ENCODE measurements at regions not wholly inside any gene's neighbourhood (a gene's known extent, or its start where the extent isn't known, plus 50 kb on each side); places are given as distances from the start of the nearest gene placed in this dataset.
"Not testable (repeated sequence)": the region's sequence is repeated elsewhere in the genome, so short reads cannot be mapped to it uniquely, and the experiment has no call there.

DNA sequence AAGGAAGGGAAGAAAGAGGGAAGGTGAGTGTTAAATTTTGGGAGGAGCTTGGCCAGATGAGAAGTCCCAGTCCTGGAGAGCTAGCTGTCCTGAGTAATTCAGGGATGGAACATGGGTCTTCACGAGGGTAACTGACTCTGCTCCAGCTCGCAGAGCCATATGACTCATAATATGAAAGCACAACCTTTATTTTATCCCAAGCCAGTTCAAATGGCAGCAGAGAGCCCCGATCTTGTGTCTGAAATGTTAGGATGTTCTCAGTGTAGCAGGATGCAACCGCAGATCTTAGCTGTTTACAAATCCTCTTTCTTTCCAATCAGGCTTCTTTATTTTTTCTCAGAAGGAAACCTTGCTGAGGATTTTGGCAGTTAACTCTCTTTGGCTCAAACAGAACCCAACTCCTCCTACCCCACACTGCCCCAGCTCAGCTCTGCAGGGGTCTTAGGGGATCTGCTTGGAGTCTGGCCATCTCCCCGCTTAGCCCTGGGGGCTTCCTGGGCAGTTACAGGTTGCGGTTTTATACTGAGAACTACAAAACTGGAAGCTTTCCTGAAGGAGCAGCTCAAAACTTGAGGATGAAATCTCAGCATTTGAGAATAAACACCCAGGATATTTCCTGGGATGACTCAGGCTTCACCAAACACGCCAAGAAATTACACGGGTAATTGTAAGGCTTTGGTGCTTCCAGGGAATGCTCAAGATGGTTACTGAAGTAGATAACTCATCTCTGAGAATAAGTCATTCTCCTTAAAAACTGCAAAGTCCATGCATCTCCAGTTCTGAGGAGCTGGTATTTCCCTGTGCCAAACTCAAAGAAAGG is 92.5 kb downstream of the VCPKMT start:
- peak overlapping the region; percentile 71 for H3K9ac ChIP-seq (ENCODE audit: low read depth, low read length)
- peak overlapping the region; percentile 57 for H3K4me3 ChIP-seq (ENCODE audit: low read length)
- no peaks in the 10 kb centered on the region for H3K27me3 ChIP-seq (ENCODE audit: control insufficient read depth, insufficient read depth, low read length)
- peaks cover 7% of the 10 kb centered on the region for H3K9me3 ChIP-seq (replicated peaks; ENCODE audit: low read length)
- H3K4me2 ChIP-seq (ENCODE audit: low read length) = peak overlapping the region; percentile 83
- no peaks in the 10 kb centered on the region for H3K36me3 ChIP-seq (ENCODE audit: insufficient read depth, low read length)
- peaks cover 15% of the 10 kb centered on the region for H3K4me1 ChIP-seq (ENCODE audit: control insufficient read depth, insufficient read depth, low read length)

- Histone ChIP-seq H3K36me3 (ENCODE audit: insufficient read depth, low read length) (no peaks in the 10 kb centered on the region), H3K27me3 (ENCODE audit: control insufficient read depth, insufficient read depth, low read length) (no peaks in the 10 kb centered on the region), H3K4me1 (ENCODE audit: control insufficient read depth, insufficient read depth, low read length) (peaks cover 15% of the 10 kb centered on the region), H3K9me3 (replicated peaks; ENCODE audit: low read length) (peaks cover 7% of the 10 kb centered on the region), H3K9ac (ENCODE audit: low read depth, low read length) (no peak overlapping the region), H3K4me2 (ENCODE audit: low read length) (no peak overlapping the region), H3K4me3 (ENCODE audit: low read length) (no peak overlapping the region)
These were observed 91.3 kb downstream of the VCPKMT start for GRCh38 chr14:50025073-50025472.

- peaks cover 15% of the 10 kb centered on the region for H3K4me1 ChIP-seq (ENCODE audit: control insufficient read depth, insufficient read depth, low read length)
- no peaks in the 10 kb centered on the region for H3K27me3 ChIP-seq (ENCODE audit: control insufficient read depth, insufficient read depth, low read length)
- no peak overlapping the region for H3K4me3 ChIP-seq (ENCODE audit: low read length)
These were observed 90.6 kb downstream of the VCPKMT start for GRCh38 chr14:50025776-50026175.

GRCh38 chr14:50026396-50026795 is 90.0 kb downstream of the VCPKMT start:
- H3K27me3 ChIP-seq (ENCODE audit: control insufficient read depth, insufficient read depth, low read length) = no peaks in the 10 kb centered on the region
- peaks cover 18% of the 10 kb centered on the region for H3K4me1 ChIP-seq (ENCODE audit: control insufficient read depth, insufficient read depth, low read length)
- peaks cover 7% of the 10 kb centered on the region for H3K9me3 ChIP-seq (replicated peaks; ENCODE audit: low read length)
- H3K9ac ChIP-seq (ENCODE audit: low read depth, low read length) = no peak overlapping the region
- H3K36me3 ChIP-seq (ENCODE audit: insufficient read depth, low read length) = no peaks in the 10 kb centered on the region
- H3K4me2 ChIP-seq (ENCODE audit: low read length) = no peak overlapping the region
- no peak overlapping the region for H3K4me3 ChIP-seq (ENCODE audit: low read length)

More at GRCh38 chr14:50025776-50026175, 90.6 kb downstream of the VCPKMT start:
- H3K36me3 ChIP-seq (ENCODE audit: insufficient read depth, low read length) = no peaks in the 10 kb centered on the region
- no peak overlapping the region for H3K4me2 ChIP-seq (ENCODE audit: low read length)
- no peak overlapping the region for H3K9ac ChIP-seq (ENCODE audit: low read depth, low read length)
- peaks cover 7% of the 10 kb centered on the region for H3K9me3 ChIP-seq (replicated peaks; ENCODE audit: low read length)

DNA sequence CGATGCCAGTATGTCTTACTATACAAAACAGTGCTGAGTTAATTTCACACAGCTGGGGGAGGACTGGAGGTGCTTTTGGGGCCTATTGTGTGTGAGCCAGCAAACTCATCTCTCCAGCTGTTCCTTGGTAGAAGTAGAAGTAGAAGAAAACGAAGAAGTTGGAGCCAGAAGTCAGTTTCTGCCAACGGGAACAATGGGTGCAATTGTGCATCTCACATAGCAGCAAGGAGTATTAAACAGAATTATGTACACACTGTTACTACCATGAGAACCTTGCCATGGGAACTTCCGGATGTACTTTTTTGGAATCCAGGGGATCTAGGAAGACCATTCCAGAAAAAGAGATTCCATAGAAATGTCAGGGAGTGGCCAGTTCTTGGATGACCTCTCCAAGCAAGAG is 88.6 kb downstream of the VCPKMT start:
- Histone ChIP-seq H3K4me2 (ENCODE audit: low read length) (no peak overlapping the region), H3K4me3 (ENCODE audit: low read length) (no peak overlapping the region)

GRCh38 chr14:50028458-50028857 is 87.9 kb downstream of the VCPKMT start:
- H3K4me1 ChIP-seq (ENCODE audit: control insufficient read depth, insufficient read depth, low read length) = peaks cover 22% of the 10 kb centered on the region
- no peak overlapping the region for H3K4me2 ChIP-seq (ENCODE audit: low read length)
- H3K9me3 ChIP-seq (replicated peaks; ENCODE audit: low read length) = peaks cover 7% of the 10 kb centered on the region
- no peak overlapping the region for H3K9ac ChIP-seq (ENCODE audit: low read depth, low read length)
- H3K4me3 ChIP-seq (ENCODE audit: low read length) = no peak overlapping the region
- H3K27me3 ChIP-seq (ENCODE audit: control insufficient read depth, insufficient read depth, low read length) = no peaks in the 10 kb centered on the region
- H3K36me3 ChIP-seq (ENCODE audit: insufficient read depth, low read length) = no peaks in the 10 kb centered on the region

More for the DNA sequence above, 88.6 kb downstream of the VCPKMT start:
- H3K36me3 ChIP-seq (ENCODE audit: insufficient read depth, low read length) = no peaks in the 10 kb centered on the region
- H3K4me1 ChIP-seq (ENCODE audit: control insufficient read depth, insufficient read depth, low read length) = peaks cover 26% of the 10 kb centered on the region
- H3K27me3 ChIP-seq (ENCODE audit: control insufficient read depth, insufficient read depth, low read length) = no peaks in the 10 kb centered on the region
- no peak overlapping the region for H3K9ac ChIP-seq (ENCODE audit: low read depth, low read length)
- H3K9me3 ChIP-seq (replicated peaks; ENCODE audit: low read length) = peaks cover 7% of the 10 kb centered on the region

DNA sequence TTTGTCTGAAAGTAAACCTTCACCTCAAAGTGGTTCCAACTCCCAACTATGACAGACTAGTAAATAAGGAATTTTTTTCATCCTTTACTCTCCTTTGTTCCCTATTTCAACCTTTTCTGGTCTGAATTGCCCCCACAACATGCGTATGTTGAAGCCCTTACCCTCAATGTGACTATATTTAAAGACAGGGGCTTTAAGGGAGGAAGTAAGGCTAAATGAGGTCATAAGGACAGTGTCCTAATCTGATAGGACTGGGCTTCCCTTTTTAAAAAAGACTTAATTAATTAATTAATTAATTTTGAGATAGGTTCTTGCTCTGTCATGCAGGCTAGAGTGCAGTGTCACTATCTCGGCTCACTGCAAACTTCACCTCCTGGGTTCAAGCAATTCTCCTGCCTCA is 86.3 kb downstream of the VCPKMT start:
- no peaks in the 10 kb centered on the region for H3K36me3 ChIP-seq (ENCODE audit: insufficient read depth, low read length)
- H3K4me3 ChIP-seq (ENCODE audit: low read length) = no peak overlapping the region
- H3K4me1 ChIP-seq (ENCODE audit: control insufficient read depth, insufficient read depth, low read length) = peaks cover 11% of the 10 kb centered on the region
- H3K27me3 ChIP-seq (ENCODE audit: control insufficient read depth, insufficient read depth, low read length) = no peaks in the 10 kb centered on the region
- no peak overlapping the region for H3K9ac ChIP-seq (ENCODE audit: low read depth, low read length)
- H3K4me2 ChIP-seq (ENCODE audit: low read length) = no peak overlapping the region
- peaks cover 7% of the 10 kb centered on the region for H3K9me3 ChIP-seq (replicated peaks; ENCODE audit: low read length)

DNA sequence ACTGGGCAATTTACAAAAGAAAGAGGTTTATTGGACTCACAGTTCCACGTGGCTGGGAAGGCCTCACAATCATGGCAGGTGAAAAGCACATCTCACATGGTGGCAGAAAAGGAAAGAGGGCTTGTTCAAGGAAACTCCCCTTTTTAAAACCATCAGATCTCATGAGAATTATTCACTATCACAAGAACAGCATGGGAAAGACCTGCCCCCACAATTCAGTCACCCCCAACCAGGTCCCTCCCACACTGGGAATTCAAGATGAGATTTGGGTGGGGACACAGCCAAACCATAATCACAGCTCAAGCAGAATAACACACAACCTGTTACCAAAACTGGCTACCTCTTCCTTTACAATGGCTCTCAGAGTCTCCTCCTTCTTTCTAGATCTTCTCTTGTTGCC is 85.5 kb downstream of the VCPKMT start:
- H3K9ac ChIP-seq (ENCODE audit: low read depth, low read length); H3K4me2 ChIP-seq (ENCODE audit: low read length); H3K4me3 ChIP-seq (ENCODE audit: low read length); H3K36me3 ChIP-seq (ENCODE audit: insufficient read depth, low read length); H3K27me3 ChIP-seq (ENCODE audit: control insufficient read depth, insufficient read depth, low read length); H3K9me3 ChIP-seq (replicated peaks; ENCODE audit: low read length): not testable (repeated sequence)
- peaks cover 11% of the 10 kb centered on the region for H3K4me1 ChIP-seq (ENCODE audit: control insufficient read depth, insufficient read depth, low read length)

GRCh38 chr14:50031602-50032313 is 84.6 kb downstream of the VCPKMT start:
- Histone ChIP-seq H3K4me3 (ENCODE audit: low read length) (no peak overlapping the region), H3K9ac (ENCODE audit: low read depth, low read length) (peak overlapping the region; percentile 29), H3K4me1 (ENCODE audit: control insufficient read depth, insufficient read depth, low read length) (peaks cover 11% of the 10 kb centered on the region), H3K27me3 (ENCODE audit: control insufficient read depth, insufficient read depth, low read length) (no peaks in the 10 kb centered on the region), H3K4me2 (ENCODE audit: low read length) (no peak overlapping the region), H3K9me3 (replicated peaks; ENCODE audit: low read length) (no peaks in the 10 kb centered on the region), H3K36me3 (ENCODE audit: insufficient read depth, low read length) (no peaks in the 10 kb centered on the region)

DNA sequence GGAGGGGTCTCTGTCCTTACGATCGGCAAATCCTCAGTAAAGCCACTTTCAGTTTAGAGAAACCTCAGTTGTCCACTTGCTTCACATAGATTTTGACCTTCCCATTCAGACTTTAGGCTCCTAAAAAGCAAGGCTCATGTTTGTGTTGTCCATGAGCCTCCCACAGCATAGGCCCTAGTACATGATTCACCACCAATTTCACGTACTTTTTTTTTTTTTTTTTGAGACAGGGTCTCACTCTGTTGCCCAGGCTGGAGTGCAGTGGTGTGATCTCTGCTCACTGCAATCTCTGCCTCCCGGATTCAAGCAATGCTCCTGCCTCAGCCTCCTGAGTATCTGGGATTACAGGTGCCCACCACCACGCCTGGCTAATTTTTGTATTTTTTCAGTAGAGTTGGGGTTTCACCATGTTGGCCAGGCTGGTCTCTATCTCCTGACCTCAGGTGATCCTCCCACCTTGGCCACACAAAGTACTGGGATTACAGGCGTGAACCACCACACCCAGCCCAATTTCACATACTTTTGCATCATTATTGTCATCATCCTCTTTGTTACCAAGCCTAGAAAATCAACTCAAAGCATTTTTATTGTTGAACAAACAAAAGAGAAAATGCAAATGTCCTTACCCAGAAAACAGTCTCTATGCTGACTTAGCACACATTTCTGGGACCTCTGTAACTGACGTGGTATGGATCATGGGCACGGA is 83.8 kb downstream of the VCPKMT start:
- H3K4me1 ChIP-seq (ENCODE audit: control insufficient read depth, insufficient read depth, low read length) = peaks cover 11% of the 10 kb centered on the region
- H3K4me3 ChIP-seq (ENCODE audit: low read length); H3K9me3 ChIP-seq (replicated peaks; ENCODE audit: low read length); H3K36me3 ChIP-seq (ENCODE audit: insufficient read depth, low read length); H3K27me3 ChIP-seq (ENCODE audit: control insufficient read depth, insufficient read depth, low read length); H3K9ac ChIP-seq (ENCODE audit: low read depth, low read length); H3K4me2 ChIP-seq (ENCODE audit: low read length): not testable (repeated sequence)

DNA sequence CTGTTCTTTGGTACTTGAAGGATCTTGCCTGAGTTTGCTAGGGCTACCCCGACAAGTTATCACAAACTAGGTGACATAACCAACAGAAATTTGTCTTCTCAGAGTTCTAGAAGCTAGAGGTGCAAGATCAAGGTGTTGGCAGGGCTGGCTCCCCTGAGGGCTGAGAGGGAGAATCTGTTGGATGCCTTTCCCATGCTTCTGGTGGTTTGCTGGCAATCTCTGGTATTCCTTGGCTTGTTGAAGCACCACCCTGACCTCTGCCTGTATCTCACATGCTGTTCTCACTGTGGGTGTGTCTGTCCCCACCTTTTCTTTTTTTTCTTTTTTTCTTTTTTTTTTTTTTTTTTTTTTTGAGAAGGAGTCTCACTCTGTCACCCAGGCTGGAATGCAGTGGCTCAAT is 81.2 kb downstream of the VCPKMT start:
- Histone ChIP-seq H3K36me3 (ENCODE audit: insufficient read depth, low read length) (no peaks in the 10 kb centered on the region), H3K9me3 (replicated peaks; ENCODE audit: low read length) (no peaks in the 10 kb centered on the region), H3K27me3 (ENCODE audit: control insufficient read depth, insufficient read depth, low read length) (no peaks in the 10 kb centered on the region), H3K4me2 (ENCODE audit: low read length) (no peak overlapping the region), H3K4me3 (ENCODE audit: low read length) (no peak overlapping the region), H3K9ac (ENCODE audit: low read depth, low read length) (no peak overlapping the region), H3K4me1 (ENCODE audit: control insufficient read depth, insufficient read depth, low read length) (peaks cover 34% of the 10 kb centered on the region)

All from skeletal muscle satellite cell (primary cell).